C4-2B (cell line): ENCODE measurements at regions not wholly inside any gene's neighbourhood (a gene's known extent, or its start where the extent isn't known, plus 50 kb on each side); places are given as distances from the start of the nearest gene placed in this dataset.

Source experiments
- H3K27ac ChIP-seq: fragments of 450-650 bp; 2 replicates; pipeline ENCODE4 v1.5.1; 2017
- CTCF ChIP-seq: fragments of 450-650 bp; conservative IDR thresholded peaks from 2 replicates; pipeline ENCODE4 v1.5.1; 2017; ENCODE audit warnings: mild to moderate bottlenecking
- ZFX ChIP-seq: fragments of 450-650 bp; IDR thresholded peaks from 2 replicates; pipeline ENCODE4 v1.6.1; 2017

- TF ChIP-seq ZFX (no peak), CTCF (no peak)
- H3K27ac ChIP-seq = no peak overlapping the region
These were observed 205.7 kb downstream of the REEP3 start for GRCh38 chr10:63726867-63727266.

GRCh38 chr10:63727636-63728035 is 206.4 kb downstream of the REEP3 start:
- no peak overlapping the region for H3K27ac ChIP-seq
- TF ChIP-seq ZFX = no peak
- TF ChIP-seq CTCF = no peak

GRCh38 chr10:63735305-63735704 is 214.1 kb downstream of the REEP3 start:
- no peak overlapping the region for H3K27ac ChIP-seq
- TF ChIP-seq ZFX (no peak), CTCF (no peak)

- TF ChIP-seq ZFX (no peak), CTCF (no peak)
- H3K27ac ChIP-seq = no peak overlapping the region
These were observed 217.2 kb downstream of the REEP3 start for GRCh38 chr10:63738410-63738809.

- TF ChIP-seq CTCF (no peak), ZFX (no peak)
- no peak overlapping the region for H3K27ac ChIP-seq
These were observed 223.1 kb downstream of the REEP3 start for GRCh38 chr10:63744060-63744941.

GRCh38 chr10:63749915-63750314 is 228.7 kb downstream of the REEP3 start:
- TF ChIP-seq ZFX (no peak), CTCF (no peak)
- H3K27ac ChIP-seq = no peak overlapping the region

GRCh38 chr10:63751836-63752235 is 230.6 kb downstream of the REEP3 start:
- no peak overlapping the region for H3K27ac ChIP-seq
- no peak for TF ChIP-seq ZFX
- no peak for TF ChIP-seq CTCF
